MM.1S (cell line): ENCODE measurements at regions not wholly inside any gene's neighbourhood (a gene's known extent, or its start where the extent isn't known, plus 50 kb on each side); places are given as distances from the start of the nearest gene placed in this dataset.
"Not testable (repeated sequence)": the region's sequence is repeated elsewhere in the genome, so short reads cannot be mapped to it uniquely, and the experiment has no call there.

Experiments
- DNase-seq: peaks from one replicate; pipeline ENCODE4 v3.0.0-alpha.2; 2015
- H2AFZ ChIP-seq: fragments of 300-600 bp; sonication (generic); 2 replicates; pipeline ENCODE4 v1.6.0; 2016; ENCODE audit warnings: antibody characterized with exemption, low read length
- H3F3A ChIP-seq: fragments of 300-600 bp; sonication (generic); 2 replicates; pipeline ENCODE4 v1.6.1; 2016; ENCODE audit warnings: mild to moderate bottlenecking, antibody characterized with exemption, low read length, moderate library complexity, mixed read lengths; ENCODE audit not compliant: insufficient read depth
- H3K27ac ChIP-seq: fragments of 300-600 bp; sonication (generic); 2 replicates; pipeline ENCODE4 v1.5.1; 2016; ENCODE audit warnings: mild to moderate bottlenecking, low read length
- H3K27me3 ChIP-seq: fragments of 300-600 bp; sonication (generic); replicated peaks from 2 replicates; pipeline ENCODE4 v1.6.0; 2016; ENCODE audit warnings: low read length; ENCODE audit not compliant: insufficient read depth
- H3K36me3 ChIP-seq: fragments of 300-600 bp; sonication (generic); replicated peaks from 2 replicates; pipeline ENCODE4 v1.6.1; 2016; ENCODE audit warnings: mild to moderate bottlenecking, low read length, mixed read lengths; ENCODE audit not compliant: insufficient read depth
- H3K4me1 ChIP-seq: fragments of 300-600 bp; sonication (generic); 2 replicates; pipeline ENCODE4 v1.6.1; 2016; ENCODE audit warnings: low read length, mixed read lengths
- H3K4me2 ChIP-seq: fragments of 300-600 bp; sonication (generic); 2 replicates; pipeline ENCODE4 v1.6.0; 2016; ENCODE audit warnings: low read depth, low read length
- H3K4me3 ChIP-seq: fragments of 300-600 bp; sonication (generic); 2 replicates; pipeline ENCODE4 v1.5.1; 2016; ENCODE audit warnings: low read length, mixed read lengths
- H3K79me2 ChIP-seq: fragments of 300-600 bp; sonication (generic); 2 replicates; pipeline ENCODE4 v1.6.1; 2016; ENCODE audit warnings: mixed run types, low read length, mixed read lengths
- H3K9ac ChIP-seq: fragments of 300-600 bp; sonication (generic); 2 replicates; pipeline ENCODE4 v1.6.1; 2016; ENCODE audit warnings: low read length, mixed read lengths
- H3K9me2 ChIP-seq: fragments of 300-600 bp; sonication (generic); replicated peaks from 2 replicates; pipeline ENCODE4 v1.6.1; 2016; ENCODE audit warnings: mild to moderate bottlenecking, low read length, mixed read lengths; ENCODE audit not compliant: insufficient read depth
- H3K9me3 ChIP-seq: fragments of 300-600 bp; sonication (generic); replicated peaks from 2 replicates; pipeline ENCODE4 v1.6.1; 2016; ENCODE audit warnings: mild to moderate bottlenecking, low read length, mixed read lengths; ENCODE audit not compliant: insufficient read depth
- H4K20me1 ChIP-seq: fragments of 300-600 bp; sonication (generic); 2 replicates; pipeline ENCODE4 v1.6.1; 2016; ENCODE audit warnings: mild to moderate bottlenecking, low read length, moderate library complexity, mixed read lengths; ENCODE audit not compliant: insufficient read depth
- EZH2 ChIP-seq: fragments of 300-600 bp; sonication (generic); optimal IDR thresholded peaks from 2 replicates; pipeline ENCODE3; 2017; ENCODE audit warnings: low read depth, mild to moderate bottlenecking, antibody characterized with exemption, low read length, mixed read lengths
- EZH2phosphoT487 ChIP-seq: fragments of 300-600 bp; sonication (generic); IDR thresholded peaks from 2 replicates; pipeline ENCODE4 v1.6.1; 2018; ENCODE audit warnings: antibody characterized with exemption, low read length
- TF ChIP-seq, protein P1 (sequence below): fragments of 300-600 bp; sonication (generic); IDR thresholded peaks from 2 replicates; pipeline ENCODE4 v1.5.1; 2016; ENCODE audit warnings: antibody characterized with exemption, low read length, mixed read lengths

DNA sequence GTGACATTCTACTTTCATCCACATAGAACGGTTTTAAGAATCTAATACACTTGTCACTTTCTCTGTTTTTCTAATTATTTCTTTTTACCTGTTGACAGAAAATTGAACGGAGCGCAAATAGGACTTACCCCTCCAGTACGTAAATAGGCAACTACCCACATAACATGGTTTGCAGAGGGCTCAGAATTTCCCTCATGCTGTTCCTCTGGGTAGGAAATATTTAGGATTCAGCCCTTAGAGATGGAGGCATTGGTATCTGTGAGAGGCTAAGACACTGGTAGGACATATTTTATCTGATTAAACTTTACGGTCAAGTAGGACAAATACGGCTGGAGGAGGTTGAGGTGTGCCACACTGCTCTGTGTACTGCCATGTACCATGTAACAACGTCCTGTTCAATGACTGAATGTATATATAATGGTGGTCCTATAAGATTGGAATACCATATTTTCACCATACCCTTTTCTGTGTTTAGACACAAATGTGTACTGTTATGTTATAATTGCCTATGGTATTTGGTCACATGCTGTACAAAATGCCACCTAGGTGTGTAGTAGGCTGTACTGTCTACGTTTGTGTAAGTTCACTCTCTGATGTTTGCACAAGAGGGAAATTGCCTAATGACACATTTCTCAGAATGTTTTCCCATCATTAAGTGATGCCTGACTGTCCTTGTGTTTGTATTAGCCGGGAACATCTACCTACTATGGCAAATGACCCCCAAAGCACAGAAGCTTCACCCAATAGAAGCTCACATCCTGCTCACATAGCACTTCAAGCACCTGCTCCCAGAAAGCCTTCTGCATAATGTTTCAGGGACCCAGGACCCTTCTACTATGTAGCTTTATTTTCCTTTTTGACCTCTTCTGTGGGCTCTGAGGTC, 429.4 kb upstream of the AKR1E2 start:
- H3K27me3 ChIP-seq, result no peaks in the 10 kb centered on the region

GRCh38 chr10:4395731-4396130, 430.3 kb upstream of the AKR1E2 start:
- no peak for DNase-seq
- no peak overlapping the region for H3K9ac ChIP-seq
- H2AFZ ChIP-seq, result no peak overlapping the region
- TF ChIP-seq EZH2phosphoT487, result no peak
- TF ChIP-seq EZH2, result no peak
- TF ChIP-seq, protein P1, sequence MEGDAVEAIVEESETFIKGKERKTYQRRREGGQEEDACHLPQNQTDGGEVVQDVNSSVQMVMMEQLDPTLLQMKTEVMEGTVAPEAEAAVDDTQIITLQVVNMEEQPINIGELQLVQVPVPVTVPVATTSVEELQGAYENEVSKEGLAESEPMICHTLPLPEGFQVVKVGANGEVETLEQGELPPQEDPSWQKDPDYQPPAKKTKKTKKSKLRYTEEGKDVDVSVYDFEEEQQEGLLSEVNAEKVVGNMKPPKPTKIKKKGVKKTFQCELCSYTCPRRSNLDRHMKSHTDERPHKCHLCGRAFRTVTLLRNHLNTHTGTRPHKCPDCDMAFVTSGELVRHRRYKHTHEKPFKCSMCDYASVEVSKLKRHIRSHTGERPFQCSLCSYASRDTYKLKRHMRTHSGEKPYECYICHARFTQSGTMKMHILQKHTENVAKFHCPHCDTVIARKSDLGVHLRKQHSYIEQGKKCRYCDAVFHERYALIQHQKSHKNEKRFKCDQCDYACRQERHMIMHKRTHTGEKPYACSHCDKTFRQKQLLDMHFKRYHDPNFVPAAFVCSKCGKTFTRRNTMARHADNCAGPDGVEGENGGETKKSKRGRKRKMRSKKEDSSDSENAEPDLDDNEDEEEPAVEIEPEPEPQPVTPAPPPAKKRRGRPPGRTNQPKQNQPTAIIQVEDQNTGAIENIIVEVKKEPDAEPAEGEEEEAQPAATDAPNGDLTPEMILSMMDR, result no peak
- no peaks in the 10 kb centered on the region for H3K9me2 ChIP-seq
- H3K79me2 ChIP-seq, result no peaks in the 10 kb centered on the region
- no peak overlapping the region for H3K4me3 ChIP-seq
- H3K4me2 ChIP-seq, result no peak overlapping the region
- no peaks in the 10 kb centered on the region for H3K9me3 ChIP-seq
- no peaks in the 10 kb centered on the region for H3K4me1 ChIP-seq
- H3K27me3 ChIP-seq, result no peaks in the 10 kb centered on the region
- H3K36me3 ChIP-seq, result no peaks in the 10 kb centered on the region
- no peaks in the 10 kb centered on the region for H3F3A ChIP-seq
- no peak overlapping the region for H3K27ac ChIP-seq
- H4K20me1 ChIP-seq, result no peaks in the 10 kb centered on the region

More for the DNA sequence above, 429.4 kb upstream of the AKR1E2 start:
- no peak overlapping the region for H3K4me3 ChIP-seq
- H4K20me1 ChIP-seq, result no peaks in the 10 kb centered on the region
- H3K4me2 ChIP-seq, result no peak overlapping the region
- no peak overlapping the region for H2AFZ ChIP-seq
- H3K36me3 ChIP-seq, result no peaks in the 10 kb centered on the region
- no peaks in the 10 kb centered on the region for H3K9me2 ChIP-seq
- no peak overlapping the region for H3K27ac ChIP-seq
- TF ChIP-seq EZH2phosphoT487 (no peak), EZH2 (no peak)
- TF ChIP-seq, protein P1, result no peak
- H3K4me1 ChIP-seq, result no peaks in the 10 kb centered on the region
- no peaks in the 10 kb centered on the region for H3K79me2 ChIP-seq
- H3F3A ChIP-seq, result no peaks in the 10 kb centered on the region
- H3K9ac ChIP-seq, result no peak overlapping the region
- no peak for DNase-seq
- no peaks in the 10 kb centered on the region for H3K9me3 ChIP-seq

DNA sequence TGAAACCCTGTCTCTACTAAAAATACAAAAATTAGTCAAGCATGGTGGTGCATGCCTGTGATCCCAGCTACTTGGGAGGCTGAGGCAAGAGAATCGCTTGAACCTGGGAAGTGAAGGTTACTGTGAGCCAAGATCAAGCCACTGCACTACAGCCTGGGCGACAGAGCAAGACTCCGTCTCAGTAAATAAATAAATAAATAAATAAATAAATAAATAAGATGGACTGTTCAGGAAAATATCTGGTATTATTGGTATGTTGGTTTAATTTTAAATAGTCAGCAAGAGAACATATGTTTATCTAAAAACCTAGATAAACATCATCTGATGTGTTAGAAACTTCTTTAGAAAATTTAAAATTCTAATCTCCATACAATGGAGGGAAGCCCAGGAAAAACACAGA, 431.6 kb upstream of the AKR1E2 start:
- not testable (repeated sequence) for H3K4me1 ChIP-seq, H3K9me3 ChIP-seq, H3K27ac ChIP-seq, H3K36me3 ChIP-seq, H4K20me1 ChIP-seq, H3K27me3 ChIP-seq, H3K9me2 ChIP-seq, DNase-seq, H3K4me2 ChIP-seq, H3F3A ChIP-seq, H3K4me3 ChIP-seq, H2AFZ ChIP-seq, H3K9ac ChIP-seq, H3K79me2 ChIP-seq

DNA sequence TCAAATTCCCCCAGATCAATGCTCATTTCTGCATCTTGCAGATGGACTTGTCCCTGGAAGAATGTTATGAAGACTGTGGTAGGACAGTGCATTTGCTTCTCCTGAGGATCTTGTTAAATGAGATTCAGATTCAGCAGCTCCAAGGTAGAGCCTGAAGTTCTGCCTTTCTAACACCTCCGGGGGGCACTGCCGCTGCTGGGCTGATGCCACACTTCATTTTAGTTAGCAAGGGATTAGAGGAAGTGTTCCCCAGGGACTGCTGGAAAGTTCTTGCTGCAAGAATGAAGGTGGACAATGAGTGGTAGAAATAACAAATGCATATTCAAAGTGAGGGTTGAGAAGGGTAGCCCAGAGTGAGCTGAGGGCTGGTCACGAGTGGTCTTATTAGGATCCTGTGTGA, 434.3 kb upstream of the AKR1E2 start:
- H3K4me1 ChIP-seq, result no peaks in the 10 kb centered on the region
- H4K20me1 ChIP-seq, result no peaks in the 10 kb centered on the region
- no peak overlapping the region for H2AFZ ChIP-seq
- TF ChIP-seq, protein P1, result no peak
- TF ChIP-seq EZH2, result no peak
- no peaks in the 10 kb centered on the region for H3K27me3 ChIP-seq
- no peaks in the 10 kb centered on the region for H3K9me3 ChIP-seq
- no peak overlapping the region for H3K4me2 ChIP-seq
- H3K9ac ChIP-seq, result no peak overlapping the region
- H3F3A ChIP-seq, result no peaks in the 10 kb centered on the region
- no peaks in the 10 kb centered on the region for H3K9me2 ChIP-seq
- H3K4me3 ChIP-seq, result no peak overlapping the region
- H3K79me2 ChIP-seq, result no peaks in the 10 kb centered on the region
- no peak overlapping the region for H3K27ac ChIP-seq
- no peak for DNase-seq
- H3K36me3 ChIP-seq, result no peaks in the 10 kb centered on the region
